ENCODE measurements at regions not wholly inside any gene's neighbourhood (a gene's known extent, or its start where the extent isn't known, plus 50 kb on each side); places are given as distances from the start of the nearest gene placed in this dataset.

DNA sequence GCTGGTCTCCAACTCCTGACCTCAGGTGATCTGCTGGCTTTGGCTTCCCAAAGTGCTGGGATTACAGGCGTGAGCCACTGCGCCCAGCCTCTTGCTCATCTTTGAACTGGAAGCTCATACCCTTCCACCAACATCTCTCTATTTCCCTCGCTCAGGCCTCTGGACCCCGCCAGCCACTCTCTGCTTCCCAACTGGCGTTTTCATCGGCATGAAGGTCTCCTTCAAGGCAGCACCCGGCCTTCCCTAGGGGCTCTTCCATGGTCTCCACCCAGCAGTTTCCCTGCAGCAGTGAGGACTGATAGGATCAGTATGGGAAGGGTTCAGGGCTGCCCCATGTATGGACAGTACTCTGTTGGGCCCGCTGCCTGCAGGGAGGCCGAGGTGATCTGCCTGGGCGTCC lies 65.8 kb upstream of the HS6ST1 start:
- TF ChIP-seq RAD21 (IDR thresholded peaks at IDR 0.05; ENCODE audit: low read length) (no peak), FOXJ3 (CRISPR knock-in tag; IDR thresholded peaks at IDR 0.05) (no peak)
- TF ChIP-seq, protein P1, sequence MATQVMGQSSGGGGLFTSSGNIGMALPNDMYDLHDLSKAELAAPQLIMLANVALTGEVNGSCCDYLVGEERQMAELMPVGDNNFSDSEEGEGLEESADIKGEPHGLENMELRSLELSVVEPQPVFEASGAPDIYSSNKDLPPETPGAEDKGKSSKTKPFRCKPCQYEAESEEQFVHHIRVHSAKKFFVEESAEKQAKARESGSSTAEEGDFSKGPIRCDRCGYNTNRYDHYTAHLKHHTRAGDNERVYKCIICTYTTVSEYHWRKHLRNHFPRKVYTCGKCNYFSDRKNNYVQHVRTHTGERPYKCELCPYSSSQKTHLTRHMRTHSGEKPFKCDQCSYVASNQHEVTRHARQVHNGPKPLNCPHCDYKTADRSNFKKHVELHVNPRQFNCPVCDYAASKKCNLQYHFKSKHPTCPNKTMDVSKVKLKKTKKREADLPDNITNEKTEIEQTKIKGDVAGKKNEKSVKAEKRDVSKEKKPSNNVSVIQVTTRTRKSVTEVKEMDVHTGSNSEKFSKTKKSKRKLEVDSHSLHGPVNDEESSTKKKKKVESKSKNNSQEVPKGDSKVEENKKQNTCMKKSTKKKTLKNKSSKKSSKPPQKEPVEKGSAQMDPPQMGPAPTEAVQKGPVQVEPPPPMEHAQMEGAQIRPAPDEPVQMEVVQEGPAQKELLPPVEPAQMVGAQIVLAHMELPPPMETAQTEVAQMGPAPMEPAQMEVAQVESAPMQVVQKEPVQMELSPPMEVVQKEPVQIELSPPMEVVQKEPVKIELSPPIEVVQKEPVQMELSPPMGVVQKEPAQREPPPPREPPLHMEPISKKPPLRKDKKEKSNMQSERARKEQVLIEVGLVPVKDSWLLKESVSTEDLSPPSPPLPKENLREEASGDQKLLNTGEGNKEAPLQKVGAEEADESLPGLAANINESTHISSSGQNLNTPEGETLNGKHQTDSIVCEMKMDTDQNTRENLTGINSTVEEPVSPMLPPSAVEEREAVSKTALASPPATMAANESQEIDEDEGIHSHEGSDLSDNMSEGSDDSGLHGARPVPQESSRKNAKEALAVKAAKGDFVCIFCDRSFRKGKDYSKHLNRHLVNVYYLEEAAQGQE (IDR thresholded peaks at IDR 0.05; ENCODE audit: low read depth, low read length): no peak
- TF ChIP-seq, protein P2, sequence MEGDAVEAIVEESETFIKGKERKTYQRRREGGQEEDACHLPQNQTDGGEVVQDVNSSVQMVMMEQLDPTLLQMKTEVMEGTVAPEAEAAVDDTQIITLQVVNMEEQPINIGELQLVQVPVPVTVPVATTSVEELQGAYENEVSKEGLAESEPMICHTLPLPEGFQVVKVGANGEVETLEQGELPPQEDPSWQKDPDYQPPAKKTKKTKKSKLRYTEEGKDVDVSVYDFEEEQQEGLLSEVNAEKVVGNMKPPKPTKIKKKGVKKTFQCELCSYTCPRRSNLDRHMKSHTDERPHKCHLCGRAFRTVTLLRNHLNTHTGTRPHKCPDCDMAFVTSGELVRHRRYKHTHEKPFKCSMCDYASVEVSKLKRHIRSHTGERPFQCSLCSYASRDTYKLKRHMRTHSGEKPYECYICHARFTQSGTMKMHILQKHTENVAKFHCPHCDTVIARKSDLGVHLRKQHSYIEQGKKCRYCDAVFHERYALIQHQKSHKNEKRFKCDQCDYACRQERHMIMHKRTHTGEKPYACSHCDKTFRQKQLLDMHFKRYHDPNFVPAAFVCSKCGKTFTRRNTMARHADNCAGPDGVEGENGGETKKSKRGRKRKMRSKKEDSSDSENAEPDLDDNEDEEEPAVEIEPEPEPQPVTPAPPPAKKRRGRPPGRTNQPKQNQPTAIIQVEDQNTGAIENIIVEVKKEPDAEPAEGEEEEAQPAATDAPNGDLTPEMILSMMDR (IDR thresholded peaks at IDR 0.05): no peak

All from SK-N-SH (cell line).